ENCODE measurements at regions not wholly inside any gene's neighbourhood (a gene's known extent, or its start where the extent isn't known, plus 50 kb on each side); places are given as distances from the start of the nearest gene placed in this dataset.

DNA sequence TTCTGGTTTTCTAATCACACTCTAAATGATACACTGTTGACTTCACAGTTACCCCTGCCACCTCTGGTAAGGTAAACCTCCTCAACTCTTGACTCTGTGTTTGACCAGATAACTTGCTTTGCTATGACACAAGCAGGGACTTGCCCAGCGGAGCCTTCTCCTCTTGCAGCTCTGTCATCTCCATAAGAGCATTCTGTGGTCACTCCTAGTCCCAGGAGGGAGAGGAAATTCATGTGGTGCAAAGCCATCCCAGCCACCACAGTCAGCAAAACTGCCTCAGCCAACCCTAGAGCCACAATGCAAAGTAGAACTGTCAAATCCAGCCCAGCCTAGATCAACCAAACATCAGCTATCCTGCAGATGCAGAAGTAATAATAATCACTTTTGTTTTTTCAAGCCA lies 144.7 kb upstream of the GADL1 start:
- TF ChIP-seq, protein P1, sequence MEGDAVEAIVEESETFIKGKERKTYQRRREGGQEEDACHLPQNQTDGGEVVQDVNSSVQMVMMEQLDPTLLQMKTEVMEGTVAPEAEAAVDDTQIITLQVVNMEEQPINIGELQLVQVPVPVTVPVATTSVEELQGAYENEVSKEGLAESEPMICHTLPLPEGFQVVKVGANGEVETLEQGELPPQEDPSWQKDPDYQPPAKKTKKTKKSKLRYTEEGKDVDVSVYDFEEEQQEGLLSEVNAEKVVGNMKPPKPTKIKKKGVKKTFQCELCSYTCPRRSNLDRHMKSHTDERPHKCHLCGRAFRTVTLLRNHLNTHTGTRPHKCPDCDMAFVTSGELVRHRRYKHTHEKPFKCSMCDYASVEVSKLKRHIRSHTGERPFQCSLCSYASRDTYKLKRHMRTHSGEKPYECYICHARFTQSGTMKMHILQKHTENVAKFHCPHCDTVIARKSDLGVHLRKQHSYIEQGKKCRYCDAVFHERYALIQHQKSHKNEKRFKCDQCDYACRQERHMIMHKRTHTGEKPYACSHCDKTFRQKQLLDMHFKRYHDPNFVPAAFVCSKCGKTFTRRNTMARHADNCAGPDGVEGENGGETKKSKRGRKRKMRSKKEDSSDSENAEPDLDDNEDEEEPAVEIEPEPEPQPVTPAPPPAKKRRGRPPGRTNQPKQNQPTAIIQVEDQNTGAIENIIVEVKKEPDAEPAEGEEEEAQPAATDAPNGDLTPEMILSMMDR (IDR thresholded peaks at IDR 0.05) = no peak
- no peaks in the 10 kb centered on the region for H3K27me3 Mint-ChIP-seq (ENCODE audit: unreplicated experiment)
- H3K36me3 Mint-ChIP-seq (ENCODE audit: unreplicated experiment) = no peaks in the 10 kb centered on the region
- H3K4me1 Mint-ChIP-seq (ENCODE audit: unreplicated experiment) = peaks cover 11% of the 10 kb centered on the region
- no peak overlapping the region for H3K4me3 Mint-ChIP-seq (ENCODE audit: unreplicated experiment)
- DNase-seq (ENCODE audit: extremely low spot score, unreplicated experiment) = no peak
- H3K9me3 Mint-ChIP-seq (ENCODE audit: unreplicated experiment) = peaks cover 20% of the 10 kb centered on the region
- no peak overlapping the region for H3K27ac Mint-ChIP-seq (ENCODE audit: unreplicated experiment)

DNA sequence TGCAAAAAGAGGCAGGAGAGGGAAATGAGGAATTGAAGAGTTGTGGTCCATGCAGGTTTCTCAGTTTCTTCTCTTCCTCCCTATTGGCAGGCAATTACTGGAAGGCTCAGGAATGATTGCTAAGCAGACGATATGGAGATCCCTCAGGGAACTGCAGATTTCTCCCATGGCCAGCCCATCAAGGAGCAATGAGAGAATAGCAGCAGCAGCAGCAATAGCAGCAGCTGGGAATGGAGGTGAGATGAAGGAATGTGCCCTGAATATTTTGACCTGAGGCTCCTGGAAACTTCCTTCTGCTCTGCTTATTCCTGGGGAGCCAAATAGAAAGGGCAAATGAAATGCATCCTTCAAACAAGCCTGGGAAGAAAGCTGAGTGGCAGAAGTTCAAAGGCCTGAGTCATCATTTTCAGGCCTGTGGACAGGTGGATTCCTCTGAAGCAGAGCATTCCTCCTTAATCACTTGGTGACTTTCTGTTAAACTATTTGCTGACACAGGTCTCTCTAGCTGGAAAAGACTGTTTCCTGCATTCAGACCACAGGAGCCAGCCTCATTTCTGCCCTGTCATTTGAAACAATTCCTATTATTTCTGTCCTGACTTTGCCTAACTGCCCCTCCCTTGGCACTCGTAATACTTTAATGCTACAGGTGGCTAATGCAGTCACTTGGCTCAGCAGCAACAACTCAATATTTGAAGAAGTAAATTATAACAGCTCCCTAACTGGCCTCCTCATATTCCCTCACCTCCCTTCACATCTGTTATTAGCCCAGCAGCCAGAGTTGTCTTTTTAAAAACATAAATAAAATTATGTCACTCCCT lies 146.9 kb upstream of the GADL1 start:
- no peak for DNase-seq (ENCODE audit: extremely low spot score, unreplicated experiment)
- Mint-ChIP-seq H3K4me3 (ENCODE audit: unreplicated experiment) (no peak overlapping the region), H3K27ac (ENCODE audit: unreplicated experiment) (no peak overlapping the region)

DNA sequence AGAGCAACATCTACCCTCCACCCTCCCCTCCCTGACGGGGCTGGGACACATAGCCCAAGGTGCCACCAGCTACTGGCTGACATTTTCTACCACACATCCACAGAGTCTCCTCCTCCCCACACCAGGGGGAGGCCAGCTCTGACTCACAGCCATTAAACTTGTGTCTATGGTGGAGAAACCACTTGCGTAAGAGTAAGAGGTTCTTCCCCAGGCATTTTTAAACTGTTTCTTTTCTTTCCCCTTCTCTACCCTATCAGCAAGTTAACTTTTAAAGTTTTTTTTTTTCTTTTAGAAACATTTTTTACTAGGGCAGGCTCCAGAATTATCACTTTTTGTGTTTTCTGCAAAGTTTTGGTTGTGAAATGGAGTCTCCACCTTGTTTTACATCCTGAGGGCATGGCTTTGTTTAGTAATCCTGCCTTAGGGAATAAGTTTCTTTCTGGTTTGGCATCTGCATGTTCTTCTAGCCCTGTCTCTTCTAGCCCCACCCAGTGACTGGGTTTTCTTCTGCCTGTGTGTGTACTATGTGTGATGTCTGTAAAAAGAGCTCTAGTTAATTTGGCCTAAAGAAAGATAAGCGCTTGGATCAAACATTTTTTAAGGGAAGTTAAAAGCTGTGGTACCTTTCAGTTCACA lies 148.8 kb upstream of the GADL1 start:
- TF ChIP-seq, protein P1 (IDR thresholded peaks at IDR 0.05) = no peak
- H3K4me3 Mint-ChIP-seq (ENCODE audit: unreplicated experiment) = no peak overlapping the region
- no peak overlapping the region for H3K27ac Mint-ChIP-seq (ENCODE audit: unreplicated experiment)
- H3K4me1 Mint-ChIP-seq (ENCODE audit: unreplicated experiment) = peaks cover 11% of the 10 kb centered on the region
- no peaks in the 10 kb centered on the region for H3K36me3 Mint-ChIP-seq (ENCODE audit: unreplicated experiment)
- peaks cover 20% of the 10 kb centered on the region for H3K9me3 Mint-ChIP-seq (ENCODE audit: unreplicated experiment)
- peaks cover 5% of the 10 kb centered on the region for H3K27me3 Mint-ChIP-seq (ENCODE audit: unreplicated experiment)
- no peak for DNase-seq (ENCODE audit: extremely low spot score, unreplicated experiment)

More for the DNA sequence above, 146.9 kb upstream of the GADL1 start:
- Mint-ChIP-seq H3K9me3 (ENCODE audit: unreplicated experiment) (peaks cover 20% of the 10 kb centered on the region), H3K4me1 (ENCODE audit: unreplicated experiment) (peaks cover 11% of the 10 kb centered on the region), H3K36me3 (ENCODE audit: unreplicated experiment) (no peaks in the 10 kb centered on the region), H3K27me3 (ENCODE audit: unreplicated experiment) (no peaks in the 10 kb centered on the region)
- TF ChIP-seq, protein P1 (IDR thresholded peaks at IDR 0.05) = no peak

DNA sequence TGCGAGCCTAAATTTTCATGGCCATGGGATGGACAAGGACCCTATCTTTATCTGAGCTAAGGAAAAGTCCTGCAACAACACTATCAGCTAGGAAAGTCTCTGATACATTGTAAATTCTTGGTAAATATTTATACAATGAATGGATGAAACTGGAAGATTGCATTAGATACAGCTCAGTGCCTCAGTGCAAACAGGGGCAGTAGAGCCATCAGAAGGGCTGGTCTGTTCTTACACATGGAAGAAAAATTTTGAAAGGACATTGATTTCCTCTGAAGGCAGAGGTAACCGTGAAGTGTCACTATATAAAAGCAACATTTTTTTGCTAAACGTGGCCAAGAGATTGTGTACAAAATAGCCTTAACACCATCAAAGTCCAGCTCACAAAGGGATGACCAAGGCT lies 153.2 kb upstream of the GADL1 start:
- Mint-ChIP-seq H3K27me3 (ENCODE audit: unreplicated experiment) (peaks cover 27% of the 10 kb centered on the region), H3K27ac (ENCODE audit: unreplicated experiment) (no peak overlapping the region), H3K36me3 (ENCODE audit: unreplicated experiment) (no peaks in the 10 kb centered on the region), H3K9me3 (ENCODE audit: unreplicated experiment) (peaks cover 13% of the 10 kb centered on the region), H3K4me1 (ENCODE audit: unreplicated experiment) (peaks cover 6% of the 10 kb centered on the region), H3K4me3 (ENCODE audit: unreplicated experiment) (no peak overlapping the region)
- TF ChIP-seq, protein P1 (IDR thresholded peaks at IDR 0.05) = no peak
- DNase-seq (ENCODE audit: extremely low spot score, unreplicated experiment) = no peak

DNA sequence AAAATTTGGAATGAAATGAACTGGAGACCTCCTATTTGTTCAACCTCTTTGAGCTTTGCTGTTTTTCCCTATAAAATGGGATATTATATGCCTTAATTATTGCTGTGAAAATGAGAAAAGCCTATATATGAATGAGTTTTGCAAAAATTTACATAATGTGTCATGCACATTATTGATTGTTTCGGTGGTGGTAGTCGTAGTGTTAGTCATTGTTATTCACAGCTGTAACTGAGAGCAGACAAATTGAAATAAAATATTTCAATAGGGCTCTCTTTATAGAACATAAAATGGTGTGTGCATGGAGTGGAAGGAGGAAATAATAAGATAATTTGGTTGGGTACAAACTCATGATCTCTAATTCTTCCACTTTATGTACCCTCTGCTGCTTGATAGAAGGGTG lies 153.7 kb upstream of the GADL1 start:
- DNase-seq (ENCODE audit: extremely low spot score, unreplicated experiment) = no peak
- Mint-ChIP-seq H3K36me3 (ENCODE audit: unreplicated experiment) (no peaks in the 10 kb centered on the region), H3K4me1 (ENCODE audit: unreplicated experiment) (peaks cover 6% of the 10 kb centered on the region), H3K27ac (ENCODE audit: unreplicated experiment) (no peak overlapping the region), H3K9me3 (ENCODE audit: unreplicated experiment) (peaks cover 8% of the 10 kb centered on the region), H3K4me3 (ENCODE audit: unreplicated experiment) (no peak overlapping the region), H3K27me3 (ENCODE audit: unreplicated experiment) (peaks cover 27% of the 10 kb centered on the region)
- TF ChIP-seq, protein P1 (IDR thresholded peaks at IDR 0.05) = no peak

Measured in osteocyte (in vitro differentiated cells).